Heart left ventricle (tissue), 16 donors: ENCODE measurements at regions not wholly inside any gene's neighbourhood (a gene's known extent, or its start where the extent isn't known, plus 50 kb on each side); places are given as distances from the start of the nearest gene placed in this dataset.

Source experiments
- ATAC-seq, 4 donors: fragments of 200-7000 bp; cut with Tn5 transposase; one replicate each; pipeline ENCODE4 v1.9.1; 2020 to 2022; ENCODE audit warnings: moderate library complexity in 4 of 4, mild to moderate bottlenecking in 3 of 4, moderate number of reproducible peaks in 1 of 4
- DNase-seq, 5 donors: peaks; one replicate each; pipeline ENCODE4 v3.0.0-alpha.2; 2020
- H3K27ac ChIP-seq, 12 donors: fragments of 200-600 bp; sonication (generic) in 4 of 12; one replicate each; pipeline versions ENCODE4 v1.5.0 to v1.8.0; 2016 to 2022; ENCODE audit warnings: mild to moderate bottlenecking in 2 of 12
- H3K27me3 ChIP-seq, 9 donors: fragments of 200-600 bp; sonication (generic) in 2 of 9; one replicate each; pipeline versions ENCODE4 v1.5.1 to v1.8.0; 2016 to 2022; ENCODE audit warnings: mild to moderate bottlenecking in 3 of 9
- H3K36me3 ChIP-seq, 9 donors: fragments of 200-600 bp; sonication (generic) in 2 of 9; one replicate each; pipeline versions ENCODE4 v1.5.0 to v1.8.0; 2018 to 2022; ENCODE audit warnings: mild to moderate bottlenecking in 2 of 9
- H3K4me1 ChIP-seq, 12 donors: fragments of 200-600 bp; sonication (generic) in 4 of 12; one replicate each; pipeline versions ENCODE4 v1.5.0 to v1.8.0; 2016 to 2022; ENCODE audit warnings: mild to moderate bottlenecking in 3 of 12
- H3K4me3 ChIP-seq, 12 donors: fragments of 200-600 bp; sonication (generic) in 4 of 12; one replicate each; pipeline versions ENCODE4 v1.5.0 to v1.8.0; 2017 to 2022; ENCODE audit warnings: mild to moderate bottlenecking in 9 of 12, moderate library complexity in 4 of 12
- H3K9me3 ChIP-seq, 12 donors: fragments of 200-600 bp; sonication (generic) in 4 of 12; one replicate each; pipeline versions ENCODE4 v1.5.0 to v1.8.0; 2016 to 2022; ENCODE audit warnings: mild to moderate bottlenecking in 1 of 12
- POLR2A ChIP-seq, 2 donors: fragments of 450-650 bp; IDR thresholded peaks; one replicate each; pipeline ENCODE4 v1.6.1; 2017; ENCODE audit warnings: antibody characterized with exemption in 2 of 2, mild to moderate bottlenecking in 2 of 2, moderate library complexity in 2 of 2
- WGBS, 4 donors: extraction: QIAGEN DNeasy Blood & Tissue Kit in 2 of 4; methylation state at CpG; one replicate each; pipeline versions ENCODE4 v1.1.5 to v1.1.7; 2013 to 2018; 5-methylcytosine and 5-hydroxymethylcytosine counted together
- intact Hi-C, 10 donors: fragments of 100-400 bp; cut with DNase I; formaldehyde crosslinking; loops; one replicate each; pipeline versions ENCODE4 v1.11.1 to v1.14.2; 2022
- TF ChIP-seq, protein P1 (sequence below), 12 donors: fragments of 200-600 bp; sonication (generic) in 4 of 12; IDR thresholded peaks; one replicate each; pipeline versions ENCODE4 v1.5.0 to v1.8.0; 2018 to 2022; ENCODE audit warnings: antibody characterized with exemption in 12 of 12, mild to moderate bottlenecking in 5 of 12
- donor health status: ischemic (EF 13 %, LVEDD 7.1; RV severe dilation, severe dysfunction).
- donor health status: healthy with polysubstance abuse.
- donor health status: DM: no; HTN: yes; CAD: no.
- donor health status: DM: no; HTN: no; CAD: no.
- donor health status: ischemic (EF 25% LVEDD 6.9; RV normal size, moderate dysfunction).
- donor health status: ischemic (EF 25% LVEDD 5.7; RV mildly dilated, moderate dysfunction).
- donor health status: healthy.
- donor health status: DM: yes; HTN: yes; CAD: no.
- donor health status: ischemic (EF 35%, LVEDD 5.7; RV mildly dilated, moderate dysfunction).
- donor health status: nonischemic (EF 11% LVEDD 7.7; RV severe dilation, severe dysfunction).
- donor health status: DM: yes; HTN: yes; CAD: no.
- donor health status: PGD.
- donor health status: ischemic (EF 29% LVEDD 5.4; RV normal size, mild dysfunction).
- donor health status: nonischemic (EF 23%, LVEDD 6.1; RV moderate dilation, normal function).

DNA sequence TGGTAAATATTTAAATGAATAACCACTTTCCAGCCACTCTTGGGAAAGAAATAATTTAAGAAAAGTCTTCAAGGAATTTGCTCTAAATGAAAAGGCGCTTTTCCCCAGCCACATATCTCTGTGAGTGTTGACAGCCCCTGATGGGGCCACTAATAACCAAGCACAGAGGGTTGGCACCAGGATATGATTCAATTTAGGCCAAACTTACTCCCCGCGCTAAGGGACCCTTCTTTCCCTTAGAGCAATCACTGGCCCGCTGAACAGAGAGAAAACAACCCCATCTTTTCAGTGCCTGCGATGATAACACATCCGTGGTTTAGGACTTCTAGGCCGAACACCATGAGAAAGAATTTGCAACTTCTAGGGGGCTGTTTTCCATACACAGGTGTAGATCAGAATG lies 310.8 kb downstream of the EIPR1 start:
- intact Hi-C loops: no loop called here
- peaks cover 0 to 24% (median 0%) of the 10 kb centered on the region in 9 donors for H3K27me3 ChIP-seq
- no peak overlapping the region for H3K4me3 ChIP-seq
- H3K4me1 ChIP-seq: no peaks in the 10 kb centered on the region
- TF ChIP-seq POLR2A (IDR thresholded peaks at IDR 0.05): no peak
- TF ChIP-seq, protein P1, sequence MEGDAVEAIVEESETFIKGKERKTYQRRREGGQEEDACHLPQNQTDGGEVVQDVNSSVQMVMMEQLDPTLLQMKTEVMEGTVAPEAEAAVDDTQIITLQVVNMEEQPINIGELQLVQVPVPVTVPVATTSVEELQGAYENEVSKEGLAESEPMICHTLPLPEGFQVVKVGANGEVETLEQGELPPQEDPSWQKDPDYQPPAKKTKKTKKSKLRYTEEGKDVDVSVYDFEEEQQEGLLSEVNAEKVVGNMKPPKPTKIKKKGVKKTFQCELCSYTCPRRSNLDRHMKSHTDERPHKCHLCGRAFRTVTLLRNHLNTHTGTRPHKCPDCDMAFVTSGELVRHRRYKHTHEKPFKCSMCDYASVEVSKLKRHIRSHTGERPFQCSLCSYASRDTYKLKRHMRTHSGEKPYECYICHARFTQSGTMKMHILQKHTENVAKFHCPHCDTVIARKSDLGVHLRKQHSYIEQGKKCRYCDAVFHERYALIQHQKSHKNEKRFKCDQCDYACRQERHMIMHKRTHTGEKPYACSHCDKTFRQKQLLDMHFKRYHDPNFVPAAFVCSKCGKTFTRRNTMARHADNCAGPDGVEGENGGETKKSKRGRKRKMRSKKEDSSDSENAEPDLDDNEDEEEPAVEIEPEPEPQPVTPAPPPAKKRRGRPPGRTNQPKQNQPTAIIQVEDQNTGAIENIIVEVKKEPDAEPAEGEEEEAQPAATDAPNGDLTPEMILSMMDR (IDR thresholded peaks at IDR 0.05): no peak
- ATAC-seq (no peak), DNase-seq (no peak)
- H3K27ac ChIP-seq: no peak overlapping the region
- no peaks in the 10 kb centered on the region for H3K9me3 ChIP-seq
- whole genome bisulfite sequencing, 4 donors: 81 to 95% (median 83%) methylated on average over 7 of the region's 7 CpGs
- no peaks in the 10 kb centered on the region for H3K36me3 ChIP-seq

DNA sequence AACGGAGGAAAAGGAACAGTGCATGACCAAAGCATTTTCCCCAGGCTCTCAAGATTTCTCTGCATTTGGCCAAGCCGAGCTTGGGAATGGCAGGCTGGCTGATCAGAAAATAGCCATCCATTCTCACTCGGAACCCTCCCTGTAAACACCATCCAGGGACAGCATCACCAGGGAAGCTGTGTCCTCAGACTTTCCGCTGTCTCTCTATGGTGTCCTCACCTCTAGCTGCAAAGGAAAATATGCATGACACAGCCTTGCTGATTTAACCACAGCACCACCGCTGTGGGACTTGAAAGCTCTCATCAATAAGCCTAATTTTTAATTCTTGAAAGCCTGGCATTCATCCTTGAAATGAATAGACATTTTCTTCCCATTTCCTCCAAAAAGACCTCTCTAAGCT lies 311.7 kb downstream of the EIPR1 start:
- no peak for DNase-seq
- ATAC-seq: no peak
- H3K36me3 ChIP-seq: no peaks in the 10 kb centered on the region
- H3K27ac ChIP-seq: no peak overlapping the region
- H3K4me3 ChIP-seq: no peak overlapping the region
- H3K4me1 ChIP-seq: no peaks in the 10 kb centered on the region
- H3K27me3 ChIP-seq: peaks cover 0 to 28% (median 0%) of the 10 kb centered on the region in 9 donors
- no peak for TF ChIP-seq POLR2A (IDR thresholded peaks at IDR 0.05)
- TF ChIP-seq, protein P1 (IDR thresholded peaks at IDR 0.05): no peak
- 49 to 56% (median 51%) methylated on average over 5 of the region's 5 CpGs for WGBS, 4 donors
- intact Hi-C loops: no loop called here
- no peaks in the 10 kb centered on the region for H3K9me3 ChIP-seq

DNA sequence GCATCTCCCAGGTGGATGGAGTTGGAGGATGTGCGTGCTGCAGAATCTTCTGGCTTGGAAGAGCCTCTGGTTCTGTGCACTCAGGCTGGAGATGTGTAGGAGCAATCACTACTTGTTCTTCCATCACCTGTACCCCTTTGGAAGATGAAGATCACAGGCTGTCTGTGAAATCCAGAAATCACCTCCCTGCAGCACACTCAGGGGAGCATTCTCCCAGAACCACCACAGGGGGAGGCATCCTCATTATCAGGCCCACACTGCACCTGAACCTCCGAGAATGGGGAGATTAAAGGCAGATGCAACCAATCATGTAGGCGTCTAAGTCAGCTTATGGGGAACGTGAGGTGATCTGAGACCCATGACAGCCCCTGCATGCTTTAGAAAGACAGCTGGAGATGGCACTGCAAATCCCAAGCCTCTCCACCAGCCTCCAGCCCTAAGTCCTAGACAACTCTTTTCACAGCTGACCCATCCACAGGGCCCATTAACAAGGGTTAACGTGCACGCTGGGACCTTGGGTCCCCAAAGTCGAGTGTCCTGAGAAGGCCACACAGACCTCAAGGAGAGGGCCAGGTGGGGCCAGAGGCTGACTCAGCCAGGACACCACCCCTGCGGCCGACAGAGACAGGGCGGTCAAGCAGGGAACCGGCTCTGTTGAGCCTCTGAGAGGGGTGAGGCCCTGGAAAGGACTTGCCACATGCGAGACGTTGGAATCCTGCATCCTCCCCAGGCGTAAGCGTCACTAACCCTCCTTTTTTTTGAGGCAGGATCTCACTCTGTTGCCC lies 314.9 kb downstream of the EIPR1 start:
- Histone ChIP-seq H3K27ac (no peak overlapping the region), H3K9me3 (no peaks in the 10 kb centered on the region), H3K4me1 (no peaks in the 10 kb centered on the region), H3K27me3 (peaks cover 0 to 40% (median 0%) of the 10 kb centered on the region in 9 donors), H3K4me3 (no peak overlapping the region), H3K36me3 (no peaks in the 10 kb centered on the region)
- no peak for DNase-seq
- WGBS, 4 donors: 83 to 86% (median 85%) methylated on average over 12 to 15 of the region's 15 CpGs
- no peak for ATAC-seq
- no peak for TF ChIP-seq POLR2A (IDR thresholded peaks at IDR 0.05)
- TF ChIP-seq, protein P1 (IDR thresholded peaks at IDR 0.05): no peak
- intact Hi-C loops: no loop called here

DNA sequence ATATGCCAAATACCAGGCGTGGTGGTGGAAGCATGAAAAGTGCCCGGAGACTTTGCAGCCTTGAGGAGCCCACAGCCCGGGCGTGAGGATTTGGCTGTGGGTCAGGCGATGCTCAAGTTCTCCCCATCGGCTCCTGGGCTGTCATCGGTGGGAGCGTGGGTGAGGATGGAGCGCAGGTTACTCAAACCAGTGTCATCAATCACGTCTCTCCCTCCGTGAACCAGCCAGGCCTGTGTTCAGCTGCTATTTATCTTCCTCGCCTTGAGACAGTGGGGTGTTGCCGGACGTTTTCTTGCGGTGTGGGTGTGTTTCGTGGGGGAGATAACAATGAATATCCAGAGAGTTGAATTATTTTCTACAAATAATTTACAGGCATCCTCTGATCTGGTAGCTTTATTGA lies 317.6 kb downstream of the EIPR1 start:
- no peak for TF ChIP-seq POLR2A (IDR thresholded peaks at IDR 0.05)
- TF ChIP-seq, protein P1 (IDR thresholded peaks at IDR 0.05): no peak
- ATAC-seq: no peak
- DNase-seq: no peak
- WGBS, 4 donors: 27 to 41% (median 38%) methylated on average over 16 of the region's 16 CpGs
- Histone ChIP-seq H3K27ac (no peak overlapping the region), H3K4me1 (no peaks in the 10 kb centered on the region), H3K36me3 (no peaks in the 10 kb centered on the region), H3K9me3 (peaks cover 0 to 3% (median 0%) of the 10 kb centered on the region in 12 donors), H3K27me3 (peaks cover 0 to 34% (median 0%) of the 10 kb centered on the region in 9 donors), H3K4me3 (no peak overlapping the region)
- intact Hi-C loops: no loop called here
